Glutamatergic neuron (in vitro differentiated cells): ENCODE measurements at regions not wholly inside any gene's neighbourhood (a gene's known extent, or its start where the extent isn't known, plus 50 kb on each side); places are given as distances from the start of the nearest gene placed in this dataset.

ENCODE experiments used
- DNase-seq: peaks from one replicate; pipeline ENCODE4 v3.0.0; 2022
- H3K27ac Mint-ChIP-seq: one replicate; pipeline ENCODE4 v1.8.0; 2020; ENCODE audit warnings: mild to moderate bottlenecking, mixed read lengths, inconsistent platforms; ENCODE audit not compliant: unreplicated experiment
- H3K27me3 Mint-ChIP-seq: one replicate; pipeline ENCODE4 v1.8.0; 2020; ENCODE audit warnings: mild to moderate bottlenecking, moderate library complexity, mixed read lengths, inconsistent platforms; ENCODE audit not compliant: unreplicated experiment
- H3K36me3 Mint-ChIP-seq: one replicate; pipeline ENCODE4 v1.8.0; 2020; ENCODE audit warnings: mild to moderate bottlenecking, mixed read lengths, inconsistent platforms; ENCODE audit not compliant: unreplicated experiment
- H3K4me1 Mint-ChIP-seq: one replicate; pipeline ENCODE4 v1.8.0; 2020; ENCODE audit warnings: mild to moderate bottlenecking, low read depth, mixed read lengths, inconsistent platforms; ENCODE audit not compliant: unreplicated experiment
- H3K4me3 Mint-ChIP-seq: one replicate; pipeline ENCODE4 v1.8.0; 2020; ENCODE audit warnings: mild to moderate bottlenecking, mixed read lengths, inconsistent platforms; ENCODE audit not compliant: unreplicated experiment
- H3K9me3 Mint-ChIP-seq: one replicate; pipeline ENCODE4 v1.8.0; 2020; ENCODE audit warnings: mild to moderate bottlenecking, moderate library complexity, mixed read lengths, inconsistent platforms; ENCODE audit not compliant: unreplicated experiment
- CTCF ChIP-seq: fragments of 200-600 bp; sonication (generic); IDR thresholded peaks from one replicate; pipeline ENCODE4 v1.5.0; 2021; ENCODE audit not compliant: partially characterized antibody, unreplicated experiment

- DNase-seq = peak; percentile 70
- peak overlapping the region; percentile 71 for H3K4me3 Mint-ChIP-seq
- peaks cover 10% of the 10 kb centered on the region for H3K9me3 Mint-ChIP-seq
- no peak for TF ChIP-seq CTCF
- peaks cover 31% of the 10 kb centered on the region for H3K4me1 Mint-ChIP-seq
- H3K27ac Mint-ChIP-seq = peak overlapping the region; percentile 99
- H3K36me3 Mint-ChIP-seq = no peaks in the 10 kb centered on the region
- H3K27me3 Mint-ChIP-seq = peaks cover 24% of the 10 kb centered on the region
Observed at GRCh38 chr18:77658751-77659448, 409.3 kb downstream of the GALR1 start.

GRCh38 chr18:77666613-77667012 lies 417.0 kb downstream of the GALR1 start:
- Mint-ChIP-seq H3K4me1 (peaks cover 9% of the 10 kb centered on the region), H3K4me3 (no peak overlapping the region), H3K27ac (no peak overlapping the region), H3K27me3 (peaks cover 9% of the 10 kb centered on the region), H3K36me3 (no peaks in the 10 kb centered on the region), H3K9me3 (peaks cover 2% of the 10 kb centered on the region)
- no peak for DNase-seq
- no peak for TF ChIP-seq CTCF

GRCh38 chr18:77668219-77668618 lies 418.6 kb downstream of the GALR1 start:
- no peak for DNase-seq
- Mint-ChIP-seq H3K9me3 (peaks cover 2% of the 10 kb centered on the region), H3K36me3 (no peaks in the 10 kb centered on the region), H3K4me3 (no peak overlapping the region), H3K4me1 (peaks cover 10% of the 10 kb centered on the region), H3K27ac (no peak overlapping the region), H3K27me3 (peaks cover 9% of the 10 kb centered on the region)
- no peak for TF ChIP-seq CTCF

- H3K4me1 Mint-ChIP-seq = peaks cover 10% of the 10 kb centered on the region
- no peak for TF ChIP-seq CTCF
- no peak for DNase-seq
- H3K27me3 Mint-ChIP-seq = peaks cover 11% of the 10 kb centered on the region
- no peak overlapping the region for H3K4me3 Mint-ChIP-seq
- H3K36me3 Mint-ChIP-seq = no peaks in the 10 kb centered on the region
- peaks cover 2% of the 10 kb centered on the region for H3K9me3 Mint-ChIP-seq
- H3K27ac Mint-ChIP-seq = peak overlapping the region; percentile 43
Observed at GRCh38 chr18:77669331-77669730, 419.7 kb downstream of the GALR1 start.

GRCh38 chr18:77671456-77672167 lies 422.0 kb downstream of the GALR1 start:
- H3K27ac Mint-ChIP-seq = peak overlapping the region; percentile 77
- TF ChIP-seq CTCF = no peak
- peaks cover 14% of the 10 kb centered on the region for H3K27me3 Mint-ChIP-seq
- no peak overlapping the region for H3K4me3 Mint-ChIP-seq
- no peak for DNase-seq
- peaks cover 13% of the 10 kb centered on the region for H3K4me1 Mint-ChIP-seq
- no peaks in the 10 kb centered on the region for H3K36me3 Mint-ChIP-seq
- H3K9me3 Mint-ChIP-seq = peaks cover 2% of the 10 kb centered on the region
